ENCODE measurements at regions not wholly inside any gene's neighbourhood (a gene's known extent, or its start where the extent isn't known, plus 50 kb on each side); places are given as distances from the start of the nearest gene placed in this dataset.

DNA sequence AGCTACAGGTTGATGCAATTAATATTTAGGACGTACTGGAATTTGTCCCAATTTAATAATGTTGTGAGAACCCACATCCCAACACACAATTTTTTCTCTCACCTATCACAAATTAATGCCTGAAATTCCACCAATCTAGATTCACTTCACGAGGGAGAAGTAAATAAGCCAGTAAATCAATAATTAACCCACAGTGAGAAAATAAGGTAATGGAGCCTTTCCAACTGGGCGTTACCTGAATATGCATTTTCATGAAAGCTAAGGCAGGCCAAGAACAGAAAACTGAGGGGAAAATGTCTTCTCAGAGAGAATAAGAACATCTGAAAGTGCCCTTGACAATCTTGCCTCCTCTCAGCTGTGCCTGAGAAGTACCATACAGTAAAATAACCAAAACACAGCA lies 240.8 kb upstream of the NR5A2 start:
- Histone ChIP-seq H3K27ac (ENCODE audit: low read depth, low read length) (no peak overlapping the region), H3K36me3 (ENCODE audit: insufficient read depth, low read length) (no peaks in the 10 kb centered on the region), H3K4me1 (ENCODE audit: insufficient read depth, low read length) (no peaks in the 10 kb centered on the region), H3K9ac (ENCODE audit: low read length) (no peak overlapping the region), H3K9me3 (ENCODE audit: low read length) (no peaks in the 10 kb centered on the region), H3K27me3 (ENCODE audit: control insufficient read depth in 1 of 2, insufficient read depth in 2 of 2, low read length in 2 of 2) (no peaks in the 10 kb centered on the region), H3K4me3 (ENCODE audit: low read depth in 1 of 2, low read length in 2 of 2) (no peak overlapping the region)

- Histone ChIP-seq H3K9me3 (ENCODE audit: low read length) (no peaks in the 10 kb centered on the region), H3K4me3 (ENCODE audit: low read depth in 1 of 2, low read length in 2 of 2) (no peak overlapping the region), H3K4me1 (ENCODE audit: insufficient read depth, low read length) (no peaks in the 10 kb centered on the region), H3K9ac (ENCODE audit: low read length) (no peak overlapping the region), H3K36me3 (ENCODE audit: insufficient read depth, low read length) (no peaks in the 10 kb centered on the region), H3K27me3 (ENCODE audit: control insufficient read depth in 1 of 2, insufficient read depth in 2 of 2, low read length in 2 of 2) (no peaks in the 10 kb centered on the region), H3K27ac (ENCODE audit: low read depth, low read length) (no peak overlapping the region)
Observed at GRCh38 chr1:199789141-199789540, 238.4 kb upstream of the NR5A2 start.

DNA sequence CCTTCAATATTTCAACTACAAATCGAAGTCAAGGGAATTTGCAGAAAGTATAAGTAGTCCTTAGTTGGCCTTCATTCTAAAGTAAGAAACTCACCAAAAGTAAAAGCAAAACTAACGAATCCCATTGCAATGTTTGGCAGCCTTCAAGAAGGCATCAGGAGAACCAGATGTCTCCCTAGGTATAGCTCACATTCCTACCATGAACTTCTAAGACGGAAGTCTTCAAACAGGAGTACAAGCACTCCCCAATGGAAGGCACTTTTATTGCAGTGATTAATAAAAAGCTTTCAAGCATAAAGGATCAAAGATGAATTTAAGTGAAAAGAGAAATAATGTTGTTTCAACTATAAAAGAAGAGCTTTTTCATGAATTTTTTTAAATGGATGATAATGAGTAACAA lies 236.0 kb upstream of the NR5A2 start:
- H3K4me1 ChIP-seq (ENCODE audit: insufficient read depth, low read length): no peaks in the 10 kb centered on the region
- H3K9me3 ChIP-seq (ENCODE audit: low read length): no peaks in the 10 kb centered on the region
- H3K27me3 ChIP-seq (ENCODE audit: control insufficient read depth in 1 of 2, insufficient read depth in 2 of 2, low read length in 2 of 2): no peaks in the 10 kb centered on the region
- H3K27ac ChIP-seq (ENCODE audit: low read depth, low read length): no peak overlapping the region
- no peaks in the 10 kb centered on the region for H3K36me3 ChIP-seq (ENCODE audit: insufficient read depth, low read length)
- no peak overlapping the region for H3K4me3 ChIP-seq (ENCODE audit: low read depth in 1 of 2, low read length in 2 of 2)
- no peak overlapping the region for H3K9ac ChIP-seq (ENCODE audit: low read length)

- Histone ChIP-seq H3K9ac (ENCODE audit: low read length) (no peak overlapping the region), H3K27me3 (ENCODE audit: control insufficient read depth in 1 of 2, insufficient read depth in 2 of 2, low read length in 2 of 2) (no peaks in the 10 kb centered on the region), H3K4me3 (ENCODE audit: low read depth in 1 of 2, low read length in 2 of 2) (no peak overlapping the region), H3K27ac (ENCODE audit: low read depth, low read length) (no peak overlapping the region), H3K9me3 (ENCODE audit: low read length) (no peaks in the 10 kb centered on the region), H3K36me3 (ENCODE audit: insufficient read depth, low read length) (no peaks in the 10 kb centered on the region), H3K4me1 (ENCODE audit: insufficient read depth, low read length) (no peaks in the 10 kb centered on the region)
Observed at GRCh38 chr1:199792874-199793273, 234.6 kb upstream of the NR5A2 start.

DNA sequence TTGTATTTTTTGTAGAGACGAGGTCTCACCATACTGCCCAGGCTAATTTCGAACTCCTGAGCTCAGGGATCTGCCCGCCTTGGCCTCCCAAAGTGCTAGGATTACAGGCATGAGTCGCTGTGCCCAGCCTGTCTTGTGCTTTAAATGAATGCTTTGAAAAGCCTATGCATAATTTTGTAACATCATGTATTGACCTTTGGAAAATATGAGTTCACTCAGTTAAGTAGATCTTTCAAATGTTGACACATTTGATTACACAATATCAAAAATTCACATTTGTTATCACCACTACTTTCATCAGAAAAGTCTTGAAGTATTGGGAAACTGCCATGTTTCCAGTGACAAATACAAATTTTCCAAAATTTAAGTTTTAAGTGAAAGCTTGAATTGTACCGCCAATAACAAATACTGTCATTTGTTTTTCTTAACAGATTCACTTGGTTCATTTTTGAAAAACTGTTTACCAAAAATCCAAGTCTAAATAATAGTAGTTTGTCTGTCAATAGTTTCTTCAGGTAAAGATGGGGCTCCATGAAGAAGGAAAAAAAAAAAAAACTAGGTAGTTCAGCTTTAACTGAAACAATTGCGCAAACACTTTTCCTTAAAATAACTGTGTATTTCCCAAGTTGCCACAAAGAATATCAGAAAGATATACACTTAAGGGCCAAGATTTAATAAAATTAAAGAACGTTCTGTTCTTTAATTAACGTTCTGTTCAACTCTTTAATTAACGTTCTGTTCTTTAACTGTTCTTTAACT lies 233.2 kb upstream of the NR5A2 start:
- Histone ChIP-seq H3K27me3 (ENCODE audit: control insufficient read depth in 1 of 2, insufficient read depth in 2 of 2, low read length in 2 of 2) (no peaks in the 10 kb centered on the region), H3K36me3 (ENCODE audit: insufficient read depth, low read length) (no peaks in the 10 kb centered on the region), H3K27ac (ENCODE audit: low read depth, low read length) (no peak overlapping the region), H3K4me1 (ENCODE audit: insufficient read depth, low read length) (no peaks in the 10 kb centered on the region), H3K9me3 (ENCODE audit: low read length) (no peaks in the 10 kb centered on the region), H3K9ac (ENCODE audit: low read length) (no peak overlapping the region), H3K4me3 (ENCODE audit: low read depth in 1 of 2, low read length in 2 of 2) (no peak overlapping the region)

GRCh38 chr1:199799116-199799515 lies 228.4 kb upstream of the NR5A2 start:
- Histone ChIP-seq H3K9me3 (ENCODE audit: low read length) (no peaks in the 10 kb centered on the region), H3K27me3 (ENCODE audit: control insufficient read depth in 1 of 2, insufficient read depth in 2 of 2, low read length in 2 of 2) (no peaks in the 10 kb centered on the region), H3K36me3 (ENCODE audit: insufficient read depth, low read length) (no peaks in the 10 kb centered on the region), H3K4me3 (ENCODE audit: low read depth in 1 of 2, low read length in 2 of 2) (no peak overlapping the region), H3K27ac (ENCODE audit: low read depth, low read length) (no peak overlapping the region), H3K4me1 (ENCODE audit: insufficient read depth, low read length) (no peaks in the 10 kb centered on the region), H3K9ac (ENCODE audit: low read length) (no peak overlapping the region)

- H3K4me3 ChIP-seq (ENCODE audit: low read depth in 1 of 2, low read length in 2 of 2): no peak overlapping the region
- no peaks in the 10 kb centered on the region for H3K27me3 ChIP-seq (ENCODE audit: control insufficient read depth in 1 of 2, insufficient read depth in 2 of 2, low read length in 2 of 2)
- no peaks in the 10 kb centered on the region for H3K36me3 ChIP-seq (ENCODE audit: insufficient read depth, low read length)
- no peak overlapping the region for H3K27ac ChIP-seq (ENCODE audit: low read depth, low read length)
- H3K9ac ChIP-seq (ENCODE audit: low read length): no peak overlapping the region
- no peaks in the 10 kb centered on the region for H3K4me1 ChIP-seq (ENCODE audit: insufficient read depth, low read length)
- no peaks in the 10 kb centered on the region for H3K9me3 ChIP-seq (ENCODE audit: low read length)
Observed at GRCh38 chr1:199804526-199804925, 223.0 kb upstream of the NR5A2 start.

DNA sequence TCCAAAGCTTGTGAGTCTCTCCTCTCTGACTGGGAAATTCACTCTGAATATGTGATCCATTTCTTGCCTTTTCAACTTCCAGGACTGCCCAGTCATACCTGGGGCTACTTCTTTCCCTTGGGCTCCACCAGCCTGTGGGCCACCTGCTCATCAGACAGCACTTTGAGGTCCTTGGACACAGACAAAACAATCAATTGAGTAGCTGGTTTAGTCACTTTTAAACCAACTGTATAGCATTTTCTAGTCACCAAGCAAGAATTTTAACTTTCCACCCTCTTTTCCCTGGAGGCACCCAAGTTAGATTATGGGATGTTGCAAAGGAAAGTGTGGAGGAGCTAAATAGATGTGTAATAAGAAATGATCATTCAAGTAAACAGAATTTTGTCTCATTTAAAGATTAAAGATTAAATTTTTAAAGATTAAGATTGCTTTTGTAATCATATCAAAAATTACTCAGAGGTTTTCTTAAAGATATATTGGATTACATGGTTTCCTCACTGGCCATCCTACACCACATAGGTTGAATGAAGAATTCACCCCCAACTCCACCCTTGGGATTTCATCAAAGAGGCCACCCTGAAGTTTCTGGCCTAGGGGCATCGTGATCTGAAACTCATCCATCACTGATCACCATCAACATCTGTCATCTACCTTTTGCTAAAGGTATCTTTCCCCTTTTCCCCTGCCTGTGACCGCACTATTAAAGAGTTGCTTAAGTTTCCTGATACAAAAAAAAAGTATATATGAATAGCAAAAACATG lies 219.2 kb upstream of the NR5A2 start:
- H3K27me3 ChIP-seq (ENCODE audit: control insufficient read depth in 1 of 2, insufficient read depth in 2 of 2, low read length in 2 of 2): no peaks in the 10 kb centered on the region
- H3K27ac ChIP-seq (ENCODE audit: low read depth, low read length): no peak overlapping the region
- H3K4me1 ChIP-seq (ENCODE audit: insufficient read depth, low read length): no peaks in the 10 kb centered on the region
- H3K9me3 ChIP-seq (ENCODE audit: low read length): no peaks in the 10 kb centered on the region
- no peak overlapping the region for H3K9ac ChIP-seq (ENCODE audit: low read length)
- H3K36me3 ChIP-seq (ENCODE audit: insufficient read depth, low read length): no peaks in the 10 kb centered on the region
- no peak overlapping the region for H3K4me3 ChIP-seq (ENCODE audit: low read depth in 1 of 2, low read length in 2 of 2)

DNA sequence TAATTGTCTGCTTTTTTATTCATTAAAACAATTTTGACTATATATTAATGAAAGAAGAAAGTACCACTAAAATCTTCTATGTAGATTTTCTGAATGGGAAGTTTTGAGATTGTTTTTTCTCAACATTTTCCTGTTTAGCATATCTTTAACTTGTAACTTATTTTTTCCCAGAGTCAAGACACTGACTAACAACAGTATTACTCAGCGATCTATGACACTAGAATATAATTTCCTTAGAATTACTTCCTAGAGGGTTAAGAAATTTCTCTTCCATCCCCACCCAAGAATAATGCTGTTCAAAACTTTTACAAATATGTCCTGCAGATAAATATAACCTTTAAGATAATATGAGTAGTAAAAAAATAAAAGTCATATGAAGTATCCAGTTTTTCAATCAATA lies 218.2 kb upstream of the NR5A2 start:
- Histone ChIP-seq H3K9ac (ENCODE audit: low read length) (no peak overlapping the region), H3K36me3 (ENCODE audit: insufficient read depth, low read length) (no peaks in the 10 kb centered on the region), H3K4me3 (ENCODE audit: low read depth in 1 of 2, low read length in 2 of 2) (no peak overlapping the region), H3K27ac (ENCODE audit: low read depth, low read length) (no peak overlapping the region), H3K9me3 (ENCODE audit: low read length) (no peaks in the 10 kb centered on the region), H3K4me1 (ENCODE audit: insufficient read depth, low read length) (no peaks in the 10 kb centered on the region), H3K27me3 (ENCODE audit: control insufficient read depth in 1 of 2, insufficient read depth in 2 of 2, low read length in 2 of 2) (no peaks in the 10 kb centered on the region)

DNA sequence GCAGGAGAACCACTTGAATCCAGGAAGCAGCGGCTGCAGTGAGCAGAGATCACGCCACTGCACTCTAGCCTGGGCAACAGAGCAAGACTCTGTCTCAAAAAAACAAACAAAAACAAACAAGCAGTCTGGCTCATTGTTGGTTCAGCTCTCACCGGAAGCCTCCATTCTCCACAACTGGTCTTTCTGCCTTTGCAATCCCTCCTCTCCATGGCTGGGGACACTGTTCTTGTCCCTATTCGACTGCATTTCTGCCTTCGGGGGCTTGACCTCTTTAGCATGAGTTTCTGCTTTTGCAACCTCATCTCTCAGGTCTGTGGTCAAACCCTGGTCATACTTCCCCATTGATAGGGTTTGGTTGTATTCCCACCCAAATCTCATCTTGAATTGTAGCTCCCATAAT lies 216.3 kb upstream of the NR5A2 start:
- Histone ChIP-seq H3K36me3 (ENCODE audit: insufficient read depth, low read length) (no peaks in the 10 kb centered on the region), H3K9me3 (ENCODE audit: low read length) (no peaks in the 10 kb centered on the region), H3K4me3 (ENCODE audit: low read depth in 1 of 2, low read length in 2 of 2) (no peak overlapping the region), H3K27me3 (ENCODE audit: control insufficient read depth in 1 of 2, insufficient read depth in 2 of 2, low read length in 2 of 2) (no peaks in the 10 kb centered on the region), H3K9ac (ENCODE audit: low read length) (no peak overlapping the region), H3K27ac (ENCODE audit: low read depth, low read length) (no peak overlapping the region), H3K4me1 (ENCODE audit: insufficient read depth, low read length) (no peaks in the 10 kb centered on the region)

DNA sequence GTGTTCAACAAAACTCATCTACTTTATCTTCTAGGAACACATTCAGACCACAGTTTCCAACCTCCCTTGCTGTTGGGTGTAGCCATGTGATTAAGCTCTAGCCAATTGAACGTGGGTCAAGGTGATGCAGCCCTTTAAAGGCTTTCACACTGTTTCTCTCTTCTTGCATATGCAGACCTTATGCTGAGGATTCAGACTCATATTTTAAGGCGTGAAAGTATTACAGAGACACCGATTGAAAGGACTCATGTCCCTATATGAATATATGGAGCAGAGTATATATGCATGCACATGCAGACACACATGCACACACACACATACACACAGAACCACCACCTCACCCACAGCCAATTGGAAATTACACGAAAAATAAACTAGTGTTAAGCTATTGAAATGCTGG lies 214.3 kb upstream of the NR5A2 start:
- H3K9me3 ChIP-seq (ENCODE audit: low read length): no peaks in the 10 kb centered on the region
- H3K9ac ChIP-seq (ENCODE audit: low read length): no peak overlapping the region
- H3K27me3 ChIP-seq (ENCODE audit: control insufficient read depth in 1 of 2, insufficient read depth in 2 of 2, low read length in 2 of 2): no peaks in the 10 kb centered on the region
- no peaks in the 10 kb centered on the region for H3K4me1 ChIP-seq (ENCODE audit: insufficient read depth, low read length)
- no peaks in the 10 kb centered on the region for H3K36me3 ChIP-seq (ENCODE audit: insufficient read depth, low read length)
- no peak overlapping the region for H3K4me3 ChIP-seq (ENCODE audit: low read depth in 1 of 2, low read length in 2 of 2)
- no peak overlapping the region for H3K27ac ChIP-seq (ENCODE audit: low read depth, low read length)

GRCh38 chr1:199815947-199816346 lies 211.6 kb upstream of the NR5A2 start:
- Histone ChIP-seq H3K9ac (ENCODE audit: low read length) (no peak overlapping the region), H3K9me3 (ENCODE audit: low read length) (no peaks in the 10 kb centered on the region), H3K36me3 (ENCODE audit: insufficient read depth, low read length) (no peaks in the 10 kb centered on the region), H3K4me3 (ENCODE audit: low read depth in 1 of 2, low read length in 2 of 2) (no peak overlapping the region), H3K4me1 (ENCODE audit: insufficient read depth, low read length) (no peaks in the 10 kb centered on the region), H3K27ac (ENCODE audit: low read depth, low read length) (no peak overlapping the region), H3K27me3 (ENCODE audit: control insufficient read depth in 1 of 2, insufficient read depth in 2 of 2, low read length in 2 of 2) (no peaks in the 10 kb centered on the region)

All from muscle layer of colon (tissue), 2 donors.